GM10248 (cell line): ENCODE measurements at regions not wholly inside any gene's neighbourhood (a gene's known extent, or its start where the extent isn't known, plus 50 kb on each side); places are given as distances from the start of the nearest gene placed in this dataset.

Experiments used
- CTCF ChIA-PET: fragments of 300-600 bp; sonication (Branson Sonifier 250); formaldehyde crosslinking; extraction: SDS; loops from one replicate; lab custom pipeline; 2021; ENCODE audit warnings: antibody characterized with exemption; lab: Yijun Ruan, JAX
- POLR2A ChIA-PET: fragments of 350-650 bp; sonication (Branson Sonifier 250); formaldehyde crosslinking; extraction: SDS; loops from one replicate; lab custom pipeline; 2020; ENCODE audit warnings: antibody characterized with exemption; lab: Yijun Ruan, JAX
- DNase-seq: peaks from one replicate; pipeline ENCODE4 v3.0.0; 2012; ENCODE audit errors: extremely low spot score
- CTCF ChIP-seq: IDR thresholded peaks from 2 replicates; pipeline ENCODE4 v1.5.1; 2012; ENCODE audit warnings: mild to moderate bottlenecking, low read depth; ENCODE audit errors: extremely low read depth, missing control alignments, control extremely low read depth

GRCh38 chr12:76201758-76202157, 117.3 kb upstream of the NAP1L1 start:
- ChIA-PET CTCF (interaction anchor here (1.4 kb wide), 2 partner anchors 9 to 26 kb away, joined by 3 to 5 read pairs; no protein-coding TSS in a partner anchor), POLR2A (no interaction called here)
- DNase-seq: no peak
- no peak for TF ChIP-seq CTCF

DNA sequence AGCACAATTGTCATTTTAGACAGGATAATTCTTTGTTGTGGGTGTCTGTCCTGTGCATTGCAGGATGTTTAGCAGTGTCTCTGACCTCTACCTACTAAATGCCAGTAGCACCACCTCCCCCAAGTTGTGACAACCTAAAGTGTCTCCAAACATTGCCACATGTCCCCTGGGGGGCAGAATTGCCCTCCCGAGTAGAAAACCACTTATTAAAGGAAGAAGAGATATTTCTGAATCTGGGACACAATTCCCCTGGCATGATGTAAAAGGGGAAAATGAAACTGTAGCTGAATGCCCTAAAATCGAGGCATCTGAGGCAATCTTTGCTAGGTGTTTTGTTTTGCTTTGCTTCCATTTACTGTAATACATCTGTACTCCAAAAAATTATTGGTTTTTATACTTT, 116.8 kb upstream of the NAP1L1 start:
- TF ChIP-seq CTCF: no peak
- CTCF ChIA-PET: interaction anchor here (1.4 kb wide), 2 partner anchors 9 to 25 kb away, joined by 3 to 5 read pairs; no protein-coding TSS in a partner anchor

GRCh38 chr12:76199808-76200207, 115.3 kb upstream of the NAP1L1 start:
- CTCF ChIA-PET: no interaction called here
- TF ChIP-seq CTCF: no peak
- POLR2A ChIA-PET: no interaction called here
- no peak for DNase-seq

More for the DNA sequence above, 116.8 kb upstream of the NAP1L1 start:
- no peak for DNase-seq
- POLR2A ChIA-PET: no interaction called here

DNA sequence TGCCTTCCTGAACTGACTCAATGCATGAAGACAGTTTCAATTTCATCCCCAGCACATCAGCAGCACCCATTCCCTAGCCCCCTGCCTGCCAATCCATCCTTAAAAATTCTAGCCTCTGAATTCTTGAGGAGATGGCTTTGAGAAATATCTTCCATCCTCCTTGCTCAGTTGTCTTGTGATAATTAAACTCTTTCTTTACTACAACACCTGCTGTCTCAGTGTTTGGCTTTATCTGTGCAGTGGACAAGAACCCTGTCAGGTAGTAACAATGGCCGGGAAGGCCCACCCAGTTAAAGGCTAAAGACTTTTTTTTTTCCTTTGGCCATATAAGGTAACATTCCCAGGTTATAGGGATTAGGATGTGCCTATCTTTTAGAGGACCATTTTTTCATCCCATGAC, 114.4 kb upstream of the NAP1L1 start:
- POLR2A ChIA-PET: no interaction called here
- CTCF ChIA-PET: no interaction called here
- DNase-seq: no peak
- no peak for TF ChIP-seq CTCF

- POLR2A ChIA-PET: no interaction called here
- no peak for TF ChIP-seq CTCF
- CTCF ChIA-PET: interaction anchor here (1.4 kb wide), 1 partner anchor 10 kb away, joined by 3 read pairs; no protein-coding TSS in a partner anchor
- no peak for DNase-seq
Measured at GRCh38 chr12:76197283-76197682, 112.8 kb upstream of the NAP1L1 start.

DNA sequence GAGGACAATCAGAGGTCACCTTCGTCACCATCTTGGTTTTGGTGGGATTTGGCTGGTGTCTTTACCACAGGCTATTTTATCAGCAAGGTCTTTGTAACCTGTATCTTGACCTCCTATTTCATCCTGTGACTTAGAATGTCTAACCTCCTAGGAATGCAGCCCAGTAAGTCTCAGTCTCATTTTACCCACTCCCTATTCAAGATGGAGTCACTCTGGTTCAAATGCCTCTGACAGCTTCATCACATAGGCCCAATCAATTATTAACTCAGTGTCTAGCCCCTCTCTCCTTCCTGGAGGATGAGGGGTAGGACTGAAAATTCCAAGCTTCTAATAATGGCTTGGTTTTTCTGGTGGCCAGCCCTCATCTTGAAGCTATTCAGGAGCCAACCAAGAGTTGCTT, 111.4 kb upstream of the NAP1L1 start:
- POLR2A ChIA-PET: no interaction called here
- CTCF ChIA-PET: interaction anchor here (0.9 to 1.3 kb wide), 2 partner anchors 26 to 669 kb away, joined by 3 to 6 read pairs; no protein-coding TSS in a partner anchor
- no peak for TF ChIP-seq CTCF
- no peak for DNase-seq
